Tibial nerve (tissue), 3 donors: ENCODE measurements at regions not wholly inside any gene's neighbourhood (a gene's known extent, or its start where the extent isn't known, plus 50 kb on each side); places are given as distances from the start of the nearest gene placed in this dataset.

Experiments used
- CTCF ChIP-seq, 5 experiments: fragments of 200-600 bp in 3 of 5; fragments of 450-650 bp in 2 of 5; sonication (generic) in 3 of 5; IDR thresholded peaks; one replicate each; pipeline ENCODE4 v1.5.1; 2016 to 2019; ENCODE audit warnings: antibody characterized with exemption in 5 of 5, mild to moderate bottlenecking in 3 of 5, moderate library complexity in 2 of 5
- POLR2A ChIP-seq, 2 donors: fragments of 450-650 bp; IDR thresholded peaks; one replicate each; pipeline ENCODE4 v1.6.1; 2017; ENCODE audit warnings: antibody characterized with exemption in 2 of 2, mild to moderate bottlenecking in 2 of 2, moderate library complexity in 2 of 2

- no peak for TF ChIP-seq CTCF (IDR thresholded peaks at IDR 0.05)
- no peak for TF ChIP-seq POLR2A (IDR thresholded peaks at IDR 0.05)
Measured at GRCh38 chr1:14184454-14184853, 414.0 kb upstream of the KAZN start.
